ENCODE measurements at regions not wholly inside any gene's neighbourhood (a gene's known extent, or its start where the extent isn't known, plus 50 kb on each side); places are given as distances from the start of the nearest gene placed in this dataset.

- Histone ChIP-seq H3K4ac (replicated peaks; ENCODE audit: insufficient read length, low read depth, low read length) (no peak overlapping the region), H4K5ac (ENCODE audit: insufficient read length, low read depth, low read length) (no peak overlapping the region), H3K4me1 (replicated peaks in 1 of 4; ENCODE audit: control insufficient read depth in 3 of 4, insufficient read depth in 4 of 4, low read length in 3 of 4) (no peaks in the 10 kb centered on the region), H4K20me1 (replicated peaks in 1 of 2; ENCODE audit: control insufficient read depth in 1 of 2, insufficient read depth in 2 of 2, low read length in 2 of 2) (no peaks in the 10 kb centered on the region), H3K23ac (ENCODE audit: insufficient read length) (no peak overlapping the region), H3K27ac (ENCODE audit: low read depth, low read length) (no peak overlapping the region), H3K9me3 (ENCODE audit: insufficient read depth in 2 of 2, low read depth in 1 of 2, low read length in 1 of 2) (peaks cover 4 to 5% of the 10 kb centered on the region in 2 experiments; a peak in 2 of 4 replicates), H3K14ac (ENCODE audit: insufficient read length) (no peak overlapping the region), H3K4me3 (ENCODE audit: extremely low read depth in 1 of 4, insufficient read depth in 2 of 4, low read depth in 3 of 4, low read length in 4 of 4) (no peak overlapping the region), H3K9ac (replicated peaks in 1 of 4; ENCODE audit: extremely low read depth in 1 of 4, low read depth in 3 of 4, low read length in 3 of 4) (no peak overlapping the region), H2BK120ac (replicated peaks; ENCODE audit: low read depth, low read length) (no peak overlapping the region), H2AK5ac (ENCODE audit: low read depth, low read length) (no peak overlapping the region), H2AFZ (ENCODE audit: low read length) (no peak overlapping the region), H2BK15ac (ENCODE audit: low read length) (no peak overlapping the region), H3K4me2 (ENCODE audit: insufficient read depth in 1 of 2, low read depth in 2 of 2, low read length in 2 of 2) (no peak overlapping the region), H3K27me3 (replicated peaks in 1 of 4; ENCODE audit: control insufficient read depth in 3 of 4, extremely low read depth in 1 of 4, insufficient read depth in 3 of 4, low read length in 3 of 4) (no peaks in the 10 kb centered on the region), H3K23me2 (ENCODE audit: low read depth, low read length) (no peaks in the 10 kb centered on the region), H3K36me3 (ENCODE audit: control insufficient read depth in 2 of 4, insufficient read depth in 4 of 4, low read length in 3 of 4) (peaks cover 0 to 3% (median 0%) of the 10 kb centered on the region in 4 experiments; a peak in 1 of 8 replicates), H3K18ac (ENCODE audit: extremely low read depth, low read length) (no peak overlapping the region), H2BK5ac (ENCODE audit: low read depth, low read length) (no peak overlapping the region), H4K8ac (ENCODE audit: extremely low read depth, insufficient read depth, low read length) (no peak overlapping the region), H3K79me2 (ENCODE audit: control insufficient read depth in 1 of 2, insufficient read depth in 2 of 2, low read length in 2 of 2) (no peaks in the 10 kb centered on the region), H3K79me1 (ENCODE audit: low read depth, low read length) (no peaks in the 10 kb centered on the region), H3K56ac (replicated peaks; ENCODE audit: insufficient read length, low read depth, low read length) (no peak overlapping the region), H2BK20ac (ENCODE audit: low read length) (no peak overlapping the region), H4K91ac (replicated peaks; ENCODE audit: insufficient read length, low read length) (no peak overlapping the region), H2BK12ac (ENCODE audit: low read depth, low read length) (no peak overlapping the region)
- FAIRE-seq: no peak
- no peak for DNase-seq (ENCODE audit: low read depth in 1 of 2, low spot score in 2 of 2)
- no peak for TF ChIP-seq SP4 (IDR thresholded peaks at IDR 0.05; ENCODE audit: low read length)
- TF ChIP-seq SP1 (IDR thresholded peaks at IDR 0.05; ENCODE audit: low read depth, low read length): no peak
- TF ChIP-seq TAF7 (optimal IDR thresholded peaks at IDR 0.05; ENCODE audit: borderline replicate concordance, low read depth, low read length): no peak
- TF ChIP-seq TAF1 (IDR thresholded peaks at IDR 0.05; ENCODE audit: low read depth, low read length): no peak
- TF ChIP-seq HDAC6 (IDR thresholded peaks at IDR 0.05; ENCODE audit: low read depth, low read length): no peak
- no peak for TF ChIP-seq RAD21 (IDR thresholded peaks at IDR 0.05 in 1 of 2, conservative IDR thresholded peaks at IDR 0.05 in 1 of 2; ENCODE audit: low read depth in 2 of 2, low read length in 2 of 2)
- POLR2A ChIA-PET (ENCODE audit: partially characterized antibody): no interaction called here
- CTCF ChIA-PET (ENCODE audit: partially characterized antibody): no interaction called here
These were observed 1344.5 kb upstream of the TMEFF2 start for GRCh38 chr2:193539188-193539587.
